DMS79 treated with DMSO at 0.1 percent for 48 hours (cell line): ENCODE measurements at regions not wholly inside any gene's neighbourhood (a gene's known extent, or its start where the extent isn't known, plus 50 kb on each side); places are given as distances from the start of the nearest gene placed in this dataset.

Experiments used
- DNase-seq: peaks from one replicate; lab custom pipeline; 2025; lab: John Stamatoyannopoulos, UW

- no peak for DNase-seq
Observed at GRCh38 chr6:22466665-22467245, 102.6 kb upstream of the HDGFL1 start.

GRCh38 chr6:22467645-22468044 lies 101.7 kb upstream of the HDGFL1 start:
- DNase-seq, result no peak

- no peak for DNase-seq
Observed at GRCh38 chr6:22468256-22468965, 101.0 kb upstream of the HDGFL1 start.

- DNase-seq, result no peak
Observed at GRCh38 chr6:22470454-22471131, 98.8 kb upstream of the HDGFL1 start.

- DNase-seq, result peak; percentile 71
Observed at GRCh38 chr6:22471132-22471690, 98.2 kb upstream of the HDGFL1 start.

- DNase-seq, result no peak
Observed at GRCh38 chr6:22471746-22472145, 97.6 kb upstream of the HDGFL1 start.

- no peak for DNase-seq
Observed at GRCh38 chr6:22473991-22474682, 95.2 kb upstream of the HDGFL1 start.

GRCh38 chr6:22476811-22477390 lies 92.5 kb upstream of the HDGFL1 start:
- DNase-seq, result no peak

GRCh38 chr6:22497276-22497675 lies 72.1 kb upstream of the HDGFL1 start:
- DNase-seq, result no peak

GRCh38 chr6:22499815-22500214 lies 69.6 kb upstream of the HDGFL1 start:
- DNase-seq, result no peak

- no peak for DNase-seq
Observed at GRCh38 chr6:22506496-22506895, 62.9 kb upstream of the HDGFL1 start.

- DNase-seq, result no peak
Observed at GRCh38 chr6:22512686-22513427, 56.5 kb upstream of the HDGFL1 start.

- DNase-seq, result no peak
Observed at GRCh38 chr6:22513667-22514066, 55.7 kb upstream of the HDGFL1 start.

GRCh38 chr6:22519237-22519636 lies 50.1 kb upstream of the HDGFL1 start:
- DNase-seq, result no peak
